OCI-LY7 (cell line): ENCODE measurements at regions not wholly inside any gene's neighbourhood (a gene's known extent, or its start where the extent isn't known, plus 50 kb on each side); places are given as distances from the start of the nearest gene placed in this dataset.
"Not testable (repeated sequence)": the region's sequence is repeated elsewhere in the genome, so short reads cannot be mapped to it uniquely, and the experiment has no call there.

Experiments used
- BruUV-seq: library from RNA; stranded (reverse); fragments of 400-500 nt; replicated peaks from 2 replicates; lab custom pipeline; 2021; lab: Mats Ljungman, UMichigan
- CTCF ChIA-PET: fragments of 300-600 bp; sonication (Branson Sonifier 250); formaldehyde crosslinking; loops from one replicate; lab custom pipeline; 2022; ENCODE audit warnings: antibody characterized with exemption; ENCODE audit not compliant: unreplicated experiment; lab: Charles Lee
- POLR2A ChIA-PET: fragments of 300-600 bp; sonication (Branson Sonifier 250); formaldehyde crosslinking; loops from one replicate; lab custom pipeline; 2022; ENCODE audit warnings: antibody characterized with exemption; lab: Charles Lee
- DNase-seq: peaks from one replicate; pipeline ENCODE4 v3.0.0-alpha.2; 2015; ENCODE audit warnings: low spot score
- H2AFZ ChIP-seq: fragments of 200-600 bp; sonication (generic), shearing (Covaris generic); 2 replicates; pipeline ENCODE4 v1.6.1; 2014; ENCODE audit warnings: mild to moderate bottlenecking, antibody characterized with exemption, low read length, moderate library complexity
- H3K27ac ChIP-seq: fragments of 200-600 bp; sonication (generic); 2 replicates; pipeline ENCODE4 v1.5.1; 2014; ENCODE audit warnings: mixed run types, low read depth, mild to moderate bottlenecking, moderate library complexity, low read length, inconsistent platforms; ENCODE audit not compliant: poor library complexity, severe bottlenecking
- H3K36me3 ChIP-seq: fragments of 200-600 bp; sonication (generic); 2 replicates; pipeline ENCODE4 v1.6.1; 2014; ENCODE audit warnings: mild to moderate bottlenecking, antibody characterized with exemption, low read length, moderate library complexity, mixed read lengths; ENCODE audit not compliant: insufficient read depth
- H3K4me1 ChIP-seq: fragments of 200-600 bp; sonication (generic); 2 replicates; pipeline ENCODE4 v1.5.1; 2014; ENCODE audit warnings: mild to moderate bottlenecking, low read length; ENCODE audit not compliant: insufficient read depth, poor library complexity, severe bottlenecking
- H3K4me2 ChIP-seq: fragments of 200-600 bp; sonication (generic); 2 replicates; pipeline ENCODE4 v1.6.1; 2014; ENCODE audit warnings: mild to moderate bottlenecking, low read length
- H3K4me3 ChIP-seq: fragments of 200-600 bp; sonication (generic); 2 replicates; pipeline ENCODE4 v1.5.1; 2014; ENCODE audit warnings: mild to moderate bottlenecking, low read depth, low read length; ENCODE audit not compliant: poor library complexity, severe bottlenecking
- H3K79me2 ChIP-seq: fragments of 200-600 bp; sonication (generic); 2 replicates; pipeline ENCODE4 v1.6.1; 2016; ENCODE audit warnings: low read depth, mild to moderate bottlenecking, low read length, moderate library complexity, mixed read lengths; ENCODE audit not compliant: insufficient read depth
- H3K9me2 ChIP-seq: fragments of 200-600 bp; sonication (generic); 2 replicates; pipeline ENCODE4 v1.6.1; 2016; ENCODE audit warnings: mild to moderate bottlenecking, low read length, mixed read lengths; ENCODE audit not compliant: insufficient read depth
- H3K9me3 ChIP-seq: fragments of 200-600 bp; sonication (generic); 2 replicates; pipeline ENCODE4 v1.6.1; 2014; ENCODE audit warnings: mild to moderate bottlenecking, mixed run types, low read length, mixed read lengths
- H4K20me1 ChIP-seq: fragments of 200-600 bp; sonication (generic); 2 replicates; pipeline ENCODE4 v1.6.1; 2014; ENCODE audit warnings: mild to moderate bottlenecking, antibody characterized with exemption, low read length, moderate library complexity, mixed read lengths; ENCODE audit not compliant: insufficient read depth
- intact Hi-C: fragments of 100-400 bp; cut with micrococcal nuclease; formaldehyde crosslinking; loops from one replicate; pipeline ENCODE4 v1.10.0; 2022; ENCODE audit not compliant: unreplicated experiment
- TF ChIP-seq, protein P1 (sequence below): fragments of 200-600 bp; sonication (generic); conservative IDR thresholded peaks from 2 replicates; pipeline ENCODE4 v1.5.1; 2014; ENCODE audit warnings: mild to moderate bottlenecking, antibody characterized with exemption, low read length, moderate library complexity, mixed read lengths

- peak overlapping the region; percentile 41 for H3K4me3 ChIP-seq
- H3K27ac ChIP-seq, H3K79me2 ChIP-seq, H4K20me1 ChIP-seq, H3K9me3 ChIP-seq, H3K9me2 ChIP-seq, H3K36me3 ChIP-seq, CTCF ChIA-PET, BruUV-seq, H3K4me1 ChIP-seq: not testable (repeated sequence)
- TF ChIP-seq, protein P1, sequence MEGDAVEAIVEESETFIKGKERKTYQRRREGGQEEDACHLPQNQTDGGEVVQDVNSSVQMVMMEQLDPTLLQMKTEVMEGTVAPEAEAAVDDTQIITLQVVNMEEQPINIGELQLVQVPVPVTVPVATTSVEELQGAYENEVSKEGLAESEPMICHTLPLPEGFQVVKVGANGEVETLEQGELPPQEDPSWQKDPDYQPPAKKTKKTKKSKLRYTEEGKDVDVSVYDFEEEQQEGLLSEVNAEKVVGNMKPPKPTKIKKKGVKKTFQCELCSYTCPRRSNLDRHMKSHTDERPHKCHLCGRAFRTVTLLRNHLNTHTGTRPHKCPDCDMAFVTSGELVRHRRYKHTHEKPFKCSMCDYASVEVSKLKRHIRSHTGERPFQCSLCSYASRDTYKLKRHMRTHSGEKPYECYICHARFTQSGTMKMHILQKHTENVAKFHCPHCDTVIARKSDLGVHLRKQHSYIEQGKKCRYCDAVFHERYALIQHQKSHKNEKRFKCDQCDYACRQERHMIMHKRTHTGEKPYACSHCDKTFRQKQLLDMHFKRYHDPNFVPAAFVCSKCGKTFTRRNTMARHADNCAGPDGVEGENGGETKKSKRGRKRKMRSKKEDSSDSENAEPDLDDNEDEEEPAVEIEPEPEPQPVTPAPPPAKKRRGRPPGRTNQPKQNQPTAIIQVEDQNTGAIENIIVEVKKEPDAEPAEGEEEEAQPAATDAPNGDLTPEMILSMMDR = peak; percentile 81
- intact Hi-C loops = loop anchor here (1.0 to 10.0 kb wide), 4 partner anchors 152 to 908 kb away; no protein-coding TSS in a partner anchor
- peak; percentile 74 for DNase-seq
- H3K4me2 ChIP-seq = peak overlapping the region; percentile 62
- POLR2A ChIA-PET = interaction anchor here (0.8 kb wide), 1 partner anchor 17 kb away, joined by 4 read pairs; no protein-coding TSS in a partner anchor
- H2AFZ ChIP-seq = peak overlapping the region; percentile 96; the same call in 1 of the 2 replicates
Measured at GRCh38 chr6:28686446-28687027, 160.9 kb downstream of the GPX5 start.

- H2AFZ ChIP-seq, H3K4me2 ChIP-seq, H3K27ac ChIP-seq, H3K9me3 ChIP-seq, H3K36me3 ChIP-seq, H4K20me1 ChIP-seq, H3K9me2 ChIP-seq, H3K79me2 ChIP-seq, DNase-seq, POLR2A ChIA-PET, H3K4me1 ChIP-seq, H3K4me3 ChIP-seq, BruUV-seq, CTCF ChIA-PET: not testable (repeated sequence)
- intact Hi-C loops = loop anchor here (10.0 kb wide), 2 partner anchors 783 to 907 kb away; no protein-coding TSS in a partner anchor
Measured at GRCh38 chr6:28687309-28687981, 161.8 kb downstream of the GPX5 start.

DNA sequence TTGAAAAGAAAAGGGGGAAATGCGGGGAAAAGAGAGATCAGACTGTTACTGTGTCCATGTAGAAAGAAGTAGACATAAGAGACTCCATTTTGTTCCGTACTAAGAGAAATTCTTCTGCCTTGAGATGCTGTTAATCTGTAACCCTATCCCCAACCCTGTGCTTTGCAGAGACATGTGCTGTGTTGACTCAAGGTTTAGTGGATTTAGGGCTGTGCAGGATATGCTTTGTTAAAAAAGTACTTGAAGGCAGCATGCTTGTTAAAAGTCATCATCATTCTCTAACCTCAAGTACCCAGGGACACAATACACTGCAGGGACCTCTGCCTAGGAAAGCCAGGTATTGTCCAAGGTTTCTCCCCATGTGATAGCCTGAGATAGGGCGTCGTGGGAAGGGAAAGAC, 166.3 kb downstream of the GPX5 start:
- POLR2A ChIA-PET, CTCF ChIA-PET, H3K4me2 ChIP-seq, H3K27ac ChIP-seq, H3K36me3 ChIP-seq, BruUV-seq, H3K4me1 ChIP-seq, H4K20me1 ChIP-seq, H3K4me3 ChIP-seq, H3K9me2 ChIP-seq, H3K79me2 ChIP-seq, H2AFZ ChIP-seq, H3K9me3 ChIP-seq, intact Hi-C loops, DNase-seq: not testable (repeated sequence)
